Fibroblast of skin of abdomen (primary cell): ENCODE measurements at regions not wholly inside any gene's neighbourhood (a gene's known extent, or its start where the extent isn't known, plus 50 kb on each side); places are given as distances from the start of the nearest gene placed in this dataset.
"Not testable (repeated sequence)": the region's sequence is repeated elsewhere in the genome, so short reads cannot be mapped to it uniquely, and the experiment has no call there.

ENCODE experiments used
- DNase-seq: peaks from one replicate; pipeline ENCODE4 v3.0.0-alpha.2; 2013

GRCh38 chr7:47188653-47189315, 393.1 kb downstream of the TNS3 start:
- DNase-seq = no peak

- DNase-seq = no peak
Measured at GRCh38 chr7:47188136-47188535, 393.8 kb downstream of the TNS3 start.

DNA sequence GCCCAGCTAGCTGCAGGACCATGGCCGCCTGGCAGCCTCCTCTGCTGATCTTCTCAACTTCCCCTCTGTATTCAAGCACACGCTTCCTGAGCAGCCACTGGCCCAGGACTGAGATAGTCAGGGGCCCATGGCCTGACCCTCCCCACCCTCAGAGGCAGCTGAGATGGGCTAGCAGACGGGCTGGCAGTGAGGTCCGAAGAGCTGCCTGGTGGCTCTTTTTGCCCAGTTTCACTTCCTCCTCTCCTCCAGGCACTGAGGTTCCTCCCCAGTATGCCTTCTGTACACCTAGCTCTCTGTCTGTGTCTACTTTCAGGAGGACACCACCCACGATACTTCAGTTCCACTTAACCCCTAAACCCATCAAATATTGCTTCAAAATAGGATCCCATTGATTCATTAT, 395.6 kb downstream of the TNS3 start:
- DNase-seq = no peak

DNA sequence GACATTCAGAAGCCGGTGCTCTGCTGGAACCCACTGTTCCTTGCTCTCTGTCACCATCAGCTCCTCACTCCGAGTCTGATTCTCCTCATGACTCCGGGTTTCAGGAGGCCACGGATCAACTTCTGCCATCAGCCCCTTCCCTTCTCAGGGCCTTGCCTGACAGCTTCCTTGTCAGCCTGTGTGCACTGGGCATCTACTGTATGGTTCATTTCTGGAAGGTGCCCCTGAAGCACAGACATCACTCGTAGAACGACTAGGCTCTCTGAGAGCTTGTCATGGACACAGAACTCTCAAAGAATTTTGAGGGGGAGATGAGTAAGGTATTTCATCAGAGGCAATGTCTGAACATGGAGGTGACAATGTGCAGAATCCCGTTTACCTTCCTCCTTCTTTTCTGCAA, 396.1 kb downstream of the TNS3 start:
- no peak for DNase-seq

GRCh38 chr7:47185170-47185569, 396.7 kb downstream of the TNS3 start:
- no peak for DNase-seq

DNA sequence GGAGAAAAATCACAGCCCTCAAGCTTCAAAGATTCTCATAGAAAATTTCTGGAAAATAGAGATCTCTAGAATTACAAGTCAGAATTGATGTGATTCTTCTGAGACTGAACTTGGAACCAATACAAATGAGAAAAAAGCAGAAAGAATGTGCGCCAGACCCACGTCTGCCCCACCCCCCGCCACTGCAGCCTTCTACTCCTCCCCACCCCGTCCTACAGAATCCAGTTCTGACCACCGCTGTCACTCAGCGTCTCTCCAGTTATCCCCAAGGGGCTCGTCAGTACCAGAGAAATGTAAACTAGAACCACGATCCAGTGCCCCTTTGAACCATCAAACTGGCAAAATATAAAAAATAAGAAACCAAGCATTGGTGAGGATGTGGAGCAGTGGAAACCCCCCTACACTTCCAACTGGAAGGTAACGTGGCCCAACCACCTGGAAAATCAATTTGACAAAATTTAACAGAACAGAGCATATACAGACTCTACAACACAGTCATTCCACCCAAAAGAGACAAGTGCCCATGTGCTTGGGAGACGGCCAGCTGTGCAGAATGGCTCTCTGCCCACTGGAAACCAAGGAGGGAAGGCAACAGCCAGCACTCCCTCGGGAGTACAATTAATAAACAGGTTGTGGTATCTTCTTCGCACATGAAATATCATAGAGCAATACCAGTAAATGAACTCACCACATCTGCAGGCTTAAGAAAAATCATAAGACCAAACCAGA, 397.9 kb downstream of the TNS3 start:
- no peak for DNase-seq

DNA sequence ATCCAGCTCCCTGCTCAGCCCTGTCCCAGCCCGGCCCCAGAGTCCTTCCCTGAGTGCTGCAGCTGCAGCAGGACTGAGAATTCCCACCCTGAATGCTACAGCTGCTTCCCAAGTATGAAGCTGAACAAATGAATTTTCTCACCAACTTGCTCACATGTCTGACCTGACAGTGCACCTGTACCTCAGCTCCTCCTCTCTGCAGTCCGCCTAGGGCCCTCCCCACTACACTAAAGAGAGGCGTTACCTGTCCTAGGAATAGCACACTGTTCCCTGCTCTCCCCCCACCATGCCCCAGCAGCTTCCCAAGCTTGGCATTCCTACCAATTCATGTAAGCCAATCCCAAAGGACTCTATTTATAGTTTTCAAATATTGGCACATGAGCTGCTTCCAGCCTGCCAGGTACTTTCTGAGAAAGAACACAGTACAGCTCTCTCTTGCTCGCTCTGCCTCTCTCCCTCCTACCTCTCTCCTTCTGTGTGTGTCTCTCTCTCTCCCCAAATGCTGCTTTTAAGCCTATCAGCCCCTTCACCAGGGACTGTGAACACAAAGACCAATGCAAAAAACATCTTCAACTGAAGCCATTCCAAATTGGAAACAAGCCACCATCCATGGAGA, 400.1 kb downstream of the TNS3 start:
- no peak for DNase-seq

DNA sequence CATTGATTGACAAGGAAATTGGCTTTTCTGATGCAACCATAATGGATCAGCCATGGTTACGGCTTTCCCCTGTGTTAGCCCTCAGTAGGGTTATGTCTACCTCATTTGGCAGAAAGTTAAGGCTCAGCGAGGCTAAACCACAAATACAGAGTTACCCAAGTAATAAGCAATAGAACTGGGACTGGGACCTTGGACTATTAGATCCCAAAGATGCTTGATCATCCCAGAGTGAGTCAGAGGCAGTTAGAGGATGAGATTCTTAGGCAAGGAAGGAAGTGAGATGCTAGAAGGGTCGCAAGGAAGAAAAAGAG, 401.4 kb downstream of the TNS3 start:
- DNase-seq = peak; percentile 13

DNA sequence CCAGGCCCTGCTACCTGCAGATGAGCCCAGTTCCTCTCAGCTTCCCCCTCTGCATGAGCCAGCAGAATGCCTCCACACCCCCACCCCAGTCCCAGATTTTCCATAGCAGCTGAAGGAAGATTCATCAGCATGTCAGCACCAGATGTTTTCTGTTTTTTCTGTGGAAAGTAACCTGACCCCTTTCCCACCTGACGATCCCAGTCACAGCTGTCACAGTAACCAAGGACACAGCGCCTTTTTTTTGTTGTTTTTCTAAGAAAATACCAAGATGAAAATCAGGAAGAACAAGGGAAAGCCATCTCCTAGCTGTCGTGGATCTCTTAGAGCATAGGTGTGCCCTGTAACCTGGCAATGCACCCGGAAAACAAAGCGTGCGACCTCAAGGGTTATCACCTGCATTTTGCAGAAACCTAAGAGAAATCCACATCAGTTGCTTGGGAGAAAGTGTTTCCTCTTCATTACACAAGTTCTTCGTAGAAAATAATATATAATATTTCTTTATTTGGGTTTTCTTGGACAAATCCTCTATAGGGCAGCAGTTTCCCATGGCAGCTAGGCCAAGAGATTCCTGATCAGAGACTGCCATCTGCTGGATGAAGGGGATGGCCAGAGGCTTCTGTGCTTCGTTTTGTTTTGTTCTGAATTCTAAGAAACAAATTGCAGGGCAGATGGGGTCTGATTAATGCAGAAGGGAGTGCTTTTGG, 401.9 kb downstream of the TNS3 start:
- DNase-seq = peak; percentile 69

GRCh38 chr7:47172602-47173539, 409.0 kb downstream of the TNS3 start:
- DNase-seq = not testable (repeated sequence)

GRCh38 chr7:47170516-47170915, 411.4 kb downstream of the TNS3 start:
- no peak for DNase-seq

- DNase-seq = no peak
Measured at GRCh38 chr7:47154791-47155190, 427.1 kb downstream of the TNS3 start.

- no peak for DNase-seq
Measured at GRCh38 chr7:47153576-47153975, 428.3 kb downstream of the TNS3 start.

DNA sequence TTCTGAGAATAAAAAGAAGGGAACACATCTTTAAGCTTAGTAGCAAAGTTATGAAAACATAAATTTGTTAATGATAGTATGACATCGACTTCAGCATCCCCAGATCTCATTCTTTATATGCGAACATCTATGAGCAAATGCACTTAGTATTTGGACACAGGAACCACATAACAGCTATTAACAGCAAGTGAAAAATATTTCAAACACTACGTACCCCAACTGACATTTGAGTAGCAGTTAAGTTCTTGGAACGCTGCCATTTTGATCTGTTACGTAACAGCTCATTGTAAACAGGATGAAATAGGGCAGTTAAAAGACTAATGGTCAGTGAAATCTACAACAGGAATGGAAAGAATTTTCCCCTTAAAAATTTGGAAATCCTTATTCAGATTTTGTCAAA, 428.9 kb downstream of the TNS3 start:
- DNase-seq = peak; percentile 95

- DNase-seq = no peak
Measured at GRCh38 chr7:47152307-47152706, 429.6 kb downstream of the TNS3 start.

- DNase-seq = no peak
Measured at GRCh38 chr7:47150497-47151260, 431.2 kb downstream of the TNS3 start.

DNA sequence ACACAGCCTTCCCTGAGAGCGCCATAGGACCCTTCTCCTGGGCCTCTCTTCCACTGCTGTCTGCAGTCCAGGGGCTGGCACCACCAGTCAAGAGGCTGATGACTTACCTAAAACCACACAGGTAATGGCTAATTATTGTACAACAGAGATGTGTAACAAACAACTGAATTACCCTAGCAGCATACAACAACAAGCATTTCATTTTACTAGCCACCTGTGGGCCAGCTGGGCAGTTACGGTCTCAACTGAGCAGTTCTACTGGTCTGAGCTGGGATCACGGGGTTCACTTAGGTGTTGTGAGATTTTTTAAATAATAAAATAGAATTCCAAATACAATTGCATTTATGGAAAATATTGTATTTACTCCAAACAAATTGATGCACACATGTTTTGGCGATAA, 431.9 kb downstream of the TNS3 start:
- DNase-seq = no peak

DNA sequence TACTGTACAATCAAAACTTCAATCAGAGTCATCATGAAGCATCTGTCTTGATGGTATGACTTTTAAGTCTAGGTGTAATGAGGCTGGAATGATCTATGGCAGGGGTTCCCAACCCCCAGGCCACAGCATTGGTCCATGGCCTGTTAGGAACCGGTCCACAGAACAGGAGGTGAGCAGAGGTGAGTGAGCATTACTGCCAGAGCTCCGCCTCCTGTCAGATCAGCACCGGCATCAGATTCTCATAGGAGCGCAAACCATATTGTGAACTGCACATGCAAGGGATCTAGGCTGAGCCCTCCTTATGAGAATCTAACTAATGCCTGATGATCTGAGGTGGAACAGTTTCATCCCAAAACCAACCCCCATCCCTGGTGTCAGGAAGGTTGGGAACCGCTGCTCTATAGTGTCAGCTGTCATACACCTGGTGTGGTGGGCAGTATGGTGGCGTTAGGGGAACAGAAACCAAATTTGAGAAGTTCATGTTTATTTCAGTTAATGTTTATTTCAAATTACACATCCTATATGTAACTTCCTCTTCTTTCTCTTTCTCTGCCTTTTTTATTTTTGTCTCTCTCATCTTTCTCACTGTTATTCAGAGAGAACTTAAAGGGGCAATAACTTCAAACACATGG, 432.6 kb downstream of the TNS3 start:
- no peak for DNase-seq

DNA sequence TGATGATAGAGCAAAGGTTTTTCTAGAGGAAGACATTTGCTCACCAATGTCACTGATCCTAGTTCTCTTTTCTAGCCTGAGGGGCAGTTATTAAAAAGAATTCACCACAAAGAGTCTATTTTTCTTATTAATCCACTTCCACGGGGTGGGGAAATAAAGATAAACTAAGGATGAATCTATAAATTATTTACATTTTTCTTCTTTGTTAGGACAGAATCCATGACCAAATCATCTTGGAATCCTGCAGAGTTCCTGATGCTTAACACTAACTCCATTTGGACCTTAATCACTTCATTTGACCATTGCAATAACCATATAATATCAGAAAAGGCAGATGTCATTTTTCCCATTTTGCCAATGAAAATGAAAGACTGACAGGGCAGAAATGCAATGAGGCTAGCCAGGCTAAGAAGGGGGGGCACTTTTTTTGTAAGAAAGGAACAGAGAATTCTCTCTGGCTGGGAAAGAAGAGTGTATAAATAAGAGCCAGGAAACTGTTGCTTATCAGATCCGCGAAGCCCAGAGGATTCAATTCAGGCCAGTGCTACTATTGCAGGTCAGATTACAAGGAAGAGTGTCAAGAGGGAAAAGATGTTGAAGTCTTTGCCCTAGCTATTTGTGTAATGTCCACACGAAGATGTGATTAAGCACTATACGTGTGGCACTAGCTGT, 433.2 kb downstream of the TNS3 start:
- no peak for DNase-seq

- DNase-seq = no peak
Measured at GRCh38 chr7:47147213-47147631, 434.7 kb downstream of the TNS3 start.

GRCh38 chr7:47145982-47146381, 435.9 kb downstream of the TNS3 start:
- DNase-seq = no peak
